ENCODE measurements at regions not wholly inside any gene's neighbourhood (a gene's known extent, or its start where the extent isn't known, plus 50 kb on each side); places are given as distances from the start of the nearest gene placed in this dataset.

GRCh38 chr5:40030661-40031060 is 605.9 kb upstream of the DAB2 start:
- no peak for DNase-seq (ENCODE audit: low read depth)
- TF ChIP-seq, protein P1, sequence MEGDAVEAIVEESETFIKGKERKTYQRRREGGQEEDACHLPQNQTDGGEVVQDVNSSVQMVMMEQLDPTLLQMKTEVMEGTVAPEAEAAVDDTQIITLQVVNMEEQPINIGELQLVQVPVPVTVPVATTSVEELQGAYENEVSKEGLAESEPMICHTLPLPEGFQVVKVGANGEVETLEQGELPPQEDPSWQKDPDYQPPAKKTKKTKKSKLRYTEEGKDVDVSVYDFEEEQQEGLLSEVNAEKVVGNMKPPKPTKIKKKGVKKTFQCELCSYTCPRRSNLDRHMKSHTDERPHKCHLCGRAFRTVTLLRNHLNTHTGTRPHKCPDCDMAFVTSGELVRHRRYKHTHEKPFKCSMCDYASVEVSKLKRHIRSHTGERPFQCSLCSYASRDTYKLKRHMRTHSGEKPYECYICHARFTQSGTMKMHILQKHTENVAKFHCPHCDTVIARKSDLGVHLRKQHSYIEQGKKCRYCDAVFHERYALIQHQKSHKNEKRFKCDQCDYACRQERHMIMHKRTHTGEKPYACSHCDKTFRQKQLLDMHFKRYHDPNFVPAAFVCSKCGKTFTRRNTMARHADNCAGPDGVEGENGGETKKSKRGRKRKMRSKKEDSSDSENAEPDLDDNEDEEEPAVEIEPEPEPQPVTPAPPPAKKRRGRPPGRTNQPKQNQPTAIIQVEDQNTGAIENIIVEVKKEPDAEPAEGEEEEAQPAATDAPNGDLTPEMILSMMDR (IDR thresholded peaks at IDR 0.05; ENCODE audit: insufficient read depth, low read depth, low read length, missing control alignments), result no peak
- H3K4me3 ChIP-seq (ENCODE audit: low read depth, low read length), result no peak overlapping the region

DNA sequence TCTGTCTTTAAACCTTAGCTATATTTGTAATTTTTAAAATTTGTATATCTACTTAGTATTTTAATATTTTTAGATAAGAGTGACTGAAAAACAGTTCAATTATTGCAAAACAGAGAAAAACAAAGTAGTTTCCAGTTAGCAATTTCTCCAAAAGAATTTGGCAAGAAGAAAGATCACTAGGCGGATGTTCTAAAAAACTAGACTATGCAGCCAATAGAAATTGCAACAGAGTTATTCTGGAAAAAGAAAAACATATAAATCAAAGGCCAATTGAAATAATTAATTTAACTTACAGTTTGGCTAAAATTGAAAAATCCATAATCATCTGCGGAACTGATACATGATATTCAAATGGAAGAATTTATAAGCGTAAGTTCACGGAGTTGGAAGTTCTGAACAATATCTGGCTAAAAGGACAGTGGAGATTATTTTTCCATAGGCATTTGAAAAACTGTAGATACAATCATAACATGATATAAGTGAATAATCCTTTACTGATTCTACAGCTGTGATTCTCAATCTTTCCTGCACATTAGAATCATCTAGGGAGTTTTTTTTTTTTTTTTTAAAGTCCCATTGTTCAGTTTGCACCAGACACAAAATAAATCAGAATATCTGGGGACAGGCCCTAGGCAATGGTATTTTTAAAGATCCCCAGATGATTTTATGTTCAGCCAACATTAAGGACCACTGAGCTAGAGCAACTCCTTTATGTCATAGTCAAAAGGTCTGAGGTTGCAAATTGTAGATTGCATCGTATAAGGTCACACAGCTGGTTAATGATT is 605.1 kb upstream of the DAB2 start:
- TF ChIP-seq, protein P1 (IDR thresholded peaks at IDR 0.05; ENCODE audit: insufficient read depth, low read depth, low read length, missing control alignments), result no peak
- H3K4me3 ChIP-seq (ENCODE audit: low read depth, low read length), result no peak overlapping the region
- DNase-seq (ENCODE audit: low read depth), result no peak

- no peak overlapping the region for H3K4me3 ChIP-seq (ENCODE audit: low read depth, low read length)
- DNase-seq (ENCODE audit: low read depth), result no peak
- TF ChIP-seq, protein P1 (IDR thresholded peaks at IDR 0.05; ENCODE audit: insufficient read depth, low read depth, low read length, missing control alignments), result no peak
These were observed 602.6 kb upstream of the DAB2 start for GRCh38 chr5:40027400-40027799.

GRCh38 chr5:40025586-40025985 is 600.8 kb upstream of the DAB2 start:
- H3K4me3 ChIP-seq (ENCODE audit: low read depth, low read length), result no peak overlapping the region
- TF ChIP-seq, protein P1 (IDR thresholded peaks at IDR 0.05; ENCODE audit: insufficient read depth, low read depth, low read length, missing control alignments), result no peak
- no peak for DNase-seq (ENCODE audit: low read depth)

- TF ChIP-seq, protein P1 (IDR thresholded peaks at IDR 0.05; ENCODE audit: insufficient read depth, low read depth, low read length, missing control alignments), result no peak
- DNase-seq (ENCODE audit: low read depth), result no peak
- no peak overlapping the region for H3K4me3 ChIP-seq (ENCODE audit: low read depth, low read length)
These were observed 597.3 kb upstream of the DAB2 start for GRCh38 chr5:40022057-40022456.

GRCh38 chr5:40021007-40021406 is 596.2 kb upstream of the DAB2 start:
- TF ChIP-seq, protein P1 (IDR thresholded peaks at IDR 0.05; ENCODE audit: insufficient read depth, low read depth, low read length, missing control alignments), result no peak
- no peak for DNase-seq (ENCODE audit: low read depth)
- H3K4me3 ChIP-seq (ENCODE audit: low read depth, low read length), result no peak overlapping the region

GRCh38 chr5:40017918-40018317 is 593.1 kb upstream of the DAB2 start:
- no peak overlapping the region for H3K4me3 ChIP-seq (ENCODE audit: low read depth, low read length)
- TF ChIP-seq, protein P1 (IDR thresholded peaks at IDR 0.05; ENCODE audit: insufficient read depth, low read depth, low read length, missing control alignments), result no peak
- DNase-seq (ENCODE audit: low read depth), result no peak
